Esophagus muscularis mucosa (tissue), 4 donors: ENCODE measurements at regions not wholly inside any gene's neighbourhood (a gene's known extent, or its start where the extent isn't known, plus 50 kb on each side); places are given as distances from the start of the nearest gene placed in this dataset.
A peak's percentile ranks its signal among the peaks of the same experiment; 100 is the strongest.

Source experiments
- DNase-seq: peaks from one replicate; pipeline ENCODE4 v3.0.0-alpha.2; 2017; ENCODE audit errors: extremely low spot score
- H3K27ac ChIP-seq, 4 donors: fragments of 200-600 bp; sonication (generic); replicated peaks in 1 of 4; 1 replicate in 3 of 4; 2 replicates in 1 of 4; pipeline ENCODE4 v1.5.1; 2016 to 2019; ENCODE audit warnings: mild to moderate bottlenecking in 1 of 4
- H3K27me3 ChIP-seq, 4 donors: fragments of 200-600 bp; sonication (generic); one replicate each; pipeline versions ENCODE4 v1.5.1 to v1.6.0; 2016 to 2019
- H3K36me3 ChIP-seq, 4 donors: fragments of 200-600 bp; sonication (generic); one replicate each; pipeline ENCODE4 v1.5.1; 2016 to 2019
- H3K4me1 ChIP-seq, 4 donors: fragments of 200-600 bp; sonication (generic); one replicate each; pipeline ENCODE4 v1.5.1; 2016 to 2019
- H3K4me3 ChIP-seq, 4 donors: fragments of 200-600 bp; sonication (generic); 1 replicate in 2 of 4; 2 replicates in 2 of 4; pipeline ENCODE4 v1.5.1; 2016 to 2019; ENCODE audit warnings: mild to moderate bottlenecking in 4 of 4, moderate library complexity in 1 of 4
- H3K9me3 ChIP-seq, 4 donors: fragments of 200-600 bp; sonication (generic); 1 replicate in 3 of 4; 2 replicates in 1 of 4; pipeline ENCODE4 v1.5.1; 2016 to 2019
- CTCF ChIP-seq, 3 experiments: fragments of 200-600 bp in 2 of 3; fragments of 450-650 bp in 1 of 3; sonication (generic) in 2 of 3; IDR thresholded peaks; one replicate each; pipeline ENCODE4 v1.5.1; 2017 to 2019; ENCODE audit warnings: antibody characterized with exemption in 3 of 3, mild to moderate bottlenecking in 2 of 3, moderate library complexity in 1 of 3
- EP300 ChIP-seq: sonication (generic); formaldehyde crosslinking; IDR thresholded peaks from one replicate; pipeline ENCODE4 v1.6.1; 2017; ENCODE audit warnings: antibody characterized with exemption
- POLR2A ChIP-seq: fragments of 450-650 bp; IDR thresholded peaks from one replicate; pipeline ENCODE4 v1.6.1; 2017; ENCODE audit warnings: antibody characterized with exemption, moderate library complexity, mild to moderate bottlenecking, low read depth
- POLR2AphosphoS5 ChIP-seq, 2 donors: sonication (generic); formaldehyde crosslinking; IDR thresholded peaks; one replicate each; pipeline ENCODE4 v1.6.1; 2017; ENCODE audit warnings: antibody characterized with exemption in 2 of 2
- WGBS: methylation state at CpG from one replicate; pipeline ENCODE4 v1.1.5; 2018; 5-methylcytosine and 5-hydroxymethylcytosine counted together
- intact Hi-C: fragments of 100-400 bp; cut with DNase I; formaldehyde crosslinking; loops from one replicate; pipeline ENCODE4 v1.15.1; 2023

GRCh38 chr12:114924946-114925475 is 241.0 kb upstream of the TBX3 start:
- DNase-seq: no peak
- intact Hi-C loops: no loop called here

GRCh38 chr12:114921781-114922180 is 237.8 kb upstream of the TBX3 start:
- no peak overlapping the region for H3K27ac ChIP-seq
- TF ChIP-seq EP300 (no peak), POLR2AphosphoS5 (IDR thresholded peaks at IDR 0.05) (no peak), POLR2A (no peak), CTCF (IDR thresholded peaks at IDR 0.05) (no peak)
- peaks cover 0 to 6% (median 0%) of the 10 kb centered on the region in 4 donors for H3K27me3 ChIP-seq
- peaks cover 0 to 14% (median 6%) of the 10 kb centered on the region in 4 donors for H3K9me3 ChIP-seq
- intact Hi-C loops: no loop called here
- H3K36me3 ChIP-seq: no peaks in the 10 kb centered on the region
- DNase-seq: no peak
- WGBS: 41% methylated on average over 1 of the region's 1 CpG
- H3K4me1 ChIP-seq: peaks cover 0 to 11% (median 4%) of the 10 kb centered on the region in 4 donors
- H3K4me3 ChIP-seq: no peak overlapping the region

More at GRCh38 chr12:114924946-114925475, 241.0 kb upstream of the TBX3 start:
- 88% methylated on average over 4 of the region's 4 CpGs for WGBS
- Histone ChIP-seq H3K36me3 (no peaks in the 10 kb centered on the region), H3K27me3 (no peaks in the 10 kb centered on the region), H3K4me3 (no peak overlapping the region), H3K27ac (no peak overlapping the region), H3K9me3 (peaks cover 0 to 6% (median 0%) of the 10 kb centered on the region in 4 donors), H3K4me1 (peaks cover 0 to 11% (median 4%) of the 10 kb centered on the region in 4 donors)
- no peak for TF ChIP-seq EP300
- no peak for TF ChIP-seq CTCF (IDR thresholded peaks at IDR 0.05)
- no peak for TF ChIP-seq POLR2A
- TF ChIP-seq POLR2AphosphoS5 (IDR thresholded peaks at IDR 0.05): no peak

GRCh38 chr12:114920771-114921554 is 237.0 kb upstream of the TBX3 start:
- Histone ChIP-seq H3K4me3 (no peak overlapping the region), H3K4me1 (peaks cover 0 to 11% (median 4%) of the 10 kb centered on the region in 4 donors), H3K27ac (no peak overlapping the region), H3K27me3 (peaks cover 0 to 6% (median 0%) of the 10 kb centered on the region in 4 donors), H3K36me3 (no peaks in the 10 kb centered on the region), H3K9me3 (peaks cover 0 to 14% (median 6%) of the 10 kb centered on the region in 4 donors)
- DNase-seq: no peak
- intact Hi-C loops: no loop called here
- 38% methylated on average over 5 of the region's 5 CpGs for WGBS
- TF ChIP-seq CTCF (IDR thresholded peaks at IDR 0.05): no peak
- TF ChIP-seq POLR2AphosphoS5 (IDR thresholded peaks at IDR 0.05): peak in 1 of 2 donors; percentile 44
- no peak for TF ChIP-seq POLR2A
- TF ChIP-seq EP300: no peak

- TF ChIP-seq CTCF (IDR thresholded peaks at IDR 0.05) (no peak), EP300 (no peak), POLR2A (no peak), POLR2AphosphoS5 (IDR thresholded peaks at IDR 0.05) (no peak)
- 70% methylated on average over 8 of the region's 8 CpGs for WGBS
- no peaks in the 10 kb centered on the region for H3K36me3 ChIP-seq
- intact Hi-C loops: no loop called here
- peaks cover 0 to 11% (median 4%) of the 10 kb centered on the region in 4 donors for H3K4me1 ChIP-seq
- H3K9me3 ChIP-seq: peaks cover 0 to 14% (median 6%) of the 10 kb centered on the region in 4 donors
- peaks cover 0 to 6% (median 0%) of the 10 kb centered on the region in 4 donors for H3K27me3 ChIP-seq
- no peak for DNase-seq
- H3K27ac ChIP-seq: no peak overlapping the region
- no peak overlapping the region for H3K4me3 ChIP-seq
Measured at GRCh38 chr12:114919479-114919878, 235.5 kb upstream of the TBX3 start.
